ENCODE measurements at regions not wholly inside any gene's neighbourhood (a gene's known extent, or its start where the extent isn't known, plus 50 kb on each side); places are given as distances from the start of the nearest gene placed in this dataset.

GRCh38 chr4:89497517-89498308 is 190.1 kb upstream of the GPRIN3 start:
- TF ChIP-seq POLR2A (IDR thresholded peaks at IDR 0.05) = no peak
- TF ChIP-seq CTCF (IDR thresholded peaks at IDR 0.05) = no peak

All from thyroid gland (tissue), 4 donors.